GM23338 (cell line): ENCODE measurements at regions not wholly inside any gene's neighbourhood (a gene's known extent, or its start where the extent isn't known, plus 50 kb on each side); places are given as distances from the start of the nearest gene placed in this dataset.
A peak's percentile ranks its signal among the peaks of the same experiment; 100 is the strongest.

ENCODE experiments used
- ATAC-seq: fragments of 200-7000 bp; cut with Tn5 transposase; 3 replicates; pipeline ENCODE4 v1.9.1; 2020
- DNase-seq: peaks from one replicate; pipeline ENCODE4 v3.0.0-alpha.2; 2015; ENCODE audit warnings: low spot score
- H2AFZ ChIP-seq: fragments of 200-600 bp; sonication (generic); 2 replicates; pipeline ENCODE4 v1.8.0; 2016; ENCODE audit warnings: antibody characterized with exemption, mild to moderate bottlenecking, moderate library complexity
- H3F3A ChIP-seq: fragments of 200-600 bp; sonication (generic); replicated peaks from 2 replicates; pipeline ENCODE4 v1.8.0; 2017; ENCODE audit warnings: antibody characterized with exemption, mixed run types, low read depth
- H3K27ac ChIP-seq: fragments of 200-600 bp; sonication (generic); 2 replicates; pipeline ENCODE4 v1.6.1; 2016; ENCODE audit warnings: low read depth
- H3K27me3 ChIP-seq: fragments of 200-600 bp; sonication (generic); 2 replicates; pipeline ENCODE4 v1.8.0; 2016; ENCODE audit warnings: mild to moderate bottlenecking, mixed run types, moderate library complexity; ENCODE audit not compliant: insufficient read depth
- H3K36me3 ChIP-seq: fragments of 200-600 bp; sonication (generic); 2 replicates; pipeline ENCODE4 v1.8.0; 2016; ENCODE audit warnings: mild to moderate bottlenecking; ENCODE audit not compliant: insufficient read depth
- H3K4me1 ChIP-seq: fragments of 200-600 bp; sonication (generic); 2 replicates; pipeline ENCODE4 v1.8.0; 2016; ENCODE audit warnings: mild to moderate bottlenecking, moderate library complexity; ENCODE audit not compliant: insufficient read depth
- H3K4me2 ChIP-seq: fragments of 200-600 bp; sonication (generic); 2 replicates; pipeline ENCODE4 v1.7.1; 2017; ENCODE audit warnings: mixed run types
- H3K4me3 ChIP-seq: fragments of 200-600 bp; sonication (generic); 2 replicates; pipeline ENCODE4 v1.6.1; 2016; ENCODE audit warnings: mixed run types
- H3K79me2 ChIP-seq: fragments of 200-600 bp; sonication (generic); replicated peaks from 2 replicates; pipeline ENCODE4 v1.8.0; 2017; ENCODE audit warnings: mild to moderate bottlenecking; ENCODE audit not compliant: insufficient read depth
- H3K9me2 ChIP-seq: fragments of 200-600 bp; sonication (generic); 2 replicates; pipeline ENCODE4 v1.8.0; 2017; ENCODE audit not compliant: insufficient read depth
- H4K20me1 ChIP-seq: fragments of 200-600 bp; sonication (generic); replicated peaks from 2 replicates; pipeline ENCODE4 v1.8.0; 2017; ENCODE audit warnings: mild to moderate bottlenecking; ENCODE audit not compliant: insufficient read depth
- H3K27ac Mint-ChIP-seq: 2 replicates; pipeline ENCODE4 v1.8.0; 2020; ENCODE audit warnings: inconsistent platforms, mild to moderate bottlenecking, moderate library complexity, mixed read lengths
- H3K27me3 Mint-ChIP-seq: 3 replicates; pipeline ENCODE4 v1.8.0; 2022; ENCODE audit warnings: low read depth, mild to moderate bottlenecking, moderate library complexity, mixed read lengths, inconsistent platforms; ENCODE audit not compliant: insufficient read depth, poor library complexity
- H3K36me3 Mint-ChIP-seq: 3 replicates; pipeline ENCODE4 v1.8.0; 2021; ENCODE audit warnings: low read depth, mild to moderate bottlenecking, inconsistent platforms, moderate library complexity, mixed read lengths
- H3K4me1 Mint-ChIP-seq: 3 replicates; pipeline ENCODE4 v1.8.0; 2020; ENCODE audit warnings: mild to moderate bottlenecking, inconsistent platforms, mixed read lengths
- H3K4me3 Mint-ChIP-seq: 3 replicates; pipeline ENCODE4 v1.8.0; 2021; ENCODE audit warnings: moderate library complexity, mild to moderate bottlenecking, inconsistent platforms, mixed read lengths
- H3K9me3 Mint-ChIP-seq: 3 replicates; pipeline ENCODE4 v1.8.0; 2020; ENCODE audit warnings: moderate library complexity, mild to moderate bottlenecking, inconsistent platforms, mixed read lengths
- JUNB ChIP-seq: IDR thresholded peaks from one replicate; pipeline ENCODE4 v1.6.1; 2016; ENCODE audit warnings: antibody characterized with exemption; ENCODE audit not compliant: unreplicated experiment
- POLR2AphosphoS5 ChIP-seq: IDR thresholded peaks from 2 replicates; pipeline ENCODE4 v1.6.1; 2016; ENCODE audit warnings: antibody characterized with exemption, low read depth
- STAT1 ChIP-seq: IDR thresholded peaks from one replicate; pipeline ENCODE4 v1.6.1; 2016; ENCODE audit warnings: antibody characterized with exemption; ENCODE audit not compliant: unreplicated experiment
- ZNF114 ChIP-seq: fragments of 250-450 bp; sonication (Bioruptor Pico); IDR thresholded peaks from 2 replicates; pipeline ENCODE4 v1.5.0; 2020; ENCODE audit warnings: mild to moderate bottlenecking, moderate library complexity
- TF ChIP-seq, protein P1 (sequence below): IDR thresholded peaks from 2 replicates; pipeline ENCODE4 v1.6.1; 2016; ENCODE audit warnings: antibody characterized with exemption
- TF ChIP-seq, protein P2 (sequence below), 2 experiments: fragments of 200-600 bp in 1 of 2; sonication (generic) in 1 of 2; conservative IDR thresholded peaks; 2 replicates each; pipeline versions ENCODE4 v1.5.1 to v1.6.1; 2016 to 2017; ENCODE audit warnings: antibody characterized with exemption in 2 of 2, low read depth in 2 of 2, mild to moderate bottlenecking in 2 of 2, moderate library complexity in 1 of 2
- TF ChIP-seq, protein P3 (sequence below): fragments of 250-450 bp; sonication (Bioruptor Pico); IDR thresholded peaks from 2 replicates; pipeline ENCODE4 v1.5.0; 2020; ENCODE audit warnings: mild to moderate bottlenecking, moderate library complexity

- H3K4me3 Mint-ChIP-seq = no peak overlapping the region
- H3K27me3 Mint-ChIP-seq = no peaks in the 10 kb centered on the region
- H3K4me3 ChIP-seq = no peak overlapping the region
- H3K4me2 ChIP-seq = 0 out of 2 replicates have a peak overlapping the region, but pooled peaks have one; percentile 33
- peaks cover 45% of the 10 kb centered on the region for H3K4me1 ChIP-seq
- TF ChIP-seq POLR2AphosphoS5 (no peak), STAT1 (no peak), JUNB (no peak), ZNF114 (CRISPR knock-in tag) (no peak)
- TF ChIP-seq, protein P1, sequence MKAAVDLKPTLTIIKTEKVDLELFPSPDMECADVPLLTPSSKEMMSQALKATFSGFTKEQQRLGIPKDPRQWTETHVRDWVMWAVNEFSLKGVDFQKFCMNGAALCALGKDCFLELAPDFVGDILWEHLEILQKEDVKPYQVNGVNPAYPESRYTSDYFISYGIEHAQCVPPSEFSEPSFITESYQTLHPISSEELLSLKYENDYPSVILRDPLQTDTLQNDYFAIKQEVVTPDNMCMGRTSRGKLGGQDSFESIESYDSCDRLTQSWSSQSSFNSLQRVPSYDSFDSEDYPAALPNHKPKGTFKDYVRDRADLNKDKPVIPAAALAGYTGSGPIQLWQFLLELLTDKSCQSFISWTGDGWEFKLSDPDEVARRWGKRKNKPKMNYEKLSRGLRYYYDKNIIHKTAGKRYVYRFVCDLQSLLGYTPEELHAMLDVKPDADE = no peak
- TF ChIP-seq, protein P2, sequence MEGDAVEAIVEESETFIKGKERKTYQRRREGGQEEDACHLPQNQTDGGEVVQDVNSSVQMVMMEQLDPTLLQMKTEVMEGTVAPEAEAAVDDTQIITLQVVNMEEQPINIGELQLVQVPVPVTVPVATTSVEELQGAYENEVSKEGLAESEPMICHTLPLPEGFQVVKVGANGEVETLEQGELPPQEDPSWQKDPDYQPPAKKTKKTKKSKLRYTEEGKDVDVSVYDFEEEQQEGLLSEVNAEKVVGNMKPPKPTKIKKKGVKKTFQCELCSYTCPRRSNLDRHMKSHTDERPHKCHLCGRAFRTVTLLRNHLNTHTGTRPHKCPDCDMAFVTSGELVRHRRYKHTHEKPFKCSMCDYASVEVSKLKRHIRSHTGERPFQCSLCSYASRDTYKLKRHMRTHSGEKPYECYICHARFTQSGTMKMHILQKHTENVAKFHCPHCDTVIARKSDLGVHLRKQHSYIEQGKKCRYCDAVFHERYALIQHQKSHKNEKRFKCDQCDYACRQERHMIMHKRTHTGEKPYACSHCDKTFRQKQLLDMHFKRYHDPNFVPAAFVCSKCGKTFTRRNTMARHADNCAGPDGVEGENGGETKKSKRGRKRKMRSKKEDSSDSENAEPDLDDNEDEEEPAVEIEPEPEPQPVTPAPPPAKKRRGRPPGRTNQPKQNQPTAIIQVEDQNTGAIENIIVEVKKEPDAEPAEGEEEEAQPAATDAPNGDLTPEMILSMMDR (conservative IDR thresholded peaks at IDR 0.05; ENCODE audit: low read depth in 2 of 2) = no peak
- TF ChIP-seq, protein P3, sequence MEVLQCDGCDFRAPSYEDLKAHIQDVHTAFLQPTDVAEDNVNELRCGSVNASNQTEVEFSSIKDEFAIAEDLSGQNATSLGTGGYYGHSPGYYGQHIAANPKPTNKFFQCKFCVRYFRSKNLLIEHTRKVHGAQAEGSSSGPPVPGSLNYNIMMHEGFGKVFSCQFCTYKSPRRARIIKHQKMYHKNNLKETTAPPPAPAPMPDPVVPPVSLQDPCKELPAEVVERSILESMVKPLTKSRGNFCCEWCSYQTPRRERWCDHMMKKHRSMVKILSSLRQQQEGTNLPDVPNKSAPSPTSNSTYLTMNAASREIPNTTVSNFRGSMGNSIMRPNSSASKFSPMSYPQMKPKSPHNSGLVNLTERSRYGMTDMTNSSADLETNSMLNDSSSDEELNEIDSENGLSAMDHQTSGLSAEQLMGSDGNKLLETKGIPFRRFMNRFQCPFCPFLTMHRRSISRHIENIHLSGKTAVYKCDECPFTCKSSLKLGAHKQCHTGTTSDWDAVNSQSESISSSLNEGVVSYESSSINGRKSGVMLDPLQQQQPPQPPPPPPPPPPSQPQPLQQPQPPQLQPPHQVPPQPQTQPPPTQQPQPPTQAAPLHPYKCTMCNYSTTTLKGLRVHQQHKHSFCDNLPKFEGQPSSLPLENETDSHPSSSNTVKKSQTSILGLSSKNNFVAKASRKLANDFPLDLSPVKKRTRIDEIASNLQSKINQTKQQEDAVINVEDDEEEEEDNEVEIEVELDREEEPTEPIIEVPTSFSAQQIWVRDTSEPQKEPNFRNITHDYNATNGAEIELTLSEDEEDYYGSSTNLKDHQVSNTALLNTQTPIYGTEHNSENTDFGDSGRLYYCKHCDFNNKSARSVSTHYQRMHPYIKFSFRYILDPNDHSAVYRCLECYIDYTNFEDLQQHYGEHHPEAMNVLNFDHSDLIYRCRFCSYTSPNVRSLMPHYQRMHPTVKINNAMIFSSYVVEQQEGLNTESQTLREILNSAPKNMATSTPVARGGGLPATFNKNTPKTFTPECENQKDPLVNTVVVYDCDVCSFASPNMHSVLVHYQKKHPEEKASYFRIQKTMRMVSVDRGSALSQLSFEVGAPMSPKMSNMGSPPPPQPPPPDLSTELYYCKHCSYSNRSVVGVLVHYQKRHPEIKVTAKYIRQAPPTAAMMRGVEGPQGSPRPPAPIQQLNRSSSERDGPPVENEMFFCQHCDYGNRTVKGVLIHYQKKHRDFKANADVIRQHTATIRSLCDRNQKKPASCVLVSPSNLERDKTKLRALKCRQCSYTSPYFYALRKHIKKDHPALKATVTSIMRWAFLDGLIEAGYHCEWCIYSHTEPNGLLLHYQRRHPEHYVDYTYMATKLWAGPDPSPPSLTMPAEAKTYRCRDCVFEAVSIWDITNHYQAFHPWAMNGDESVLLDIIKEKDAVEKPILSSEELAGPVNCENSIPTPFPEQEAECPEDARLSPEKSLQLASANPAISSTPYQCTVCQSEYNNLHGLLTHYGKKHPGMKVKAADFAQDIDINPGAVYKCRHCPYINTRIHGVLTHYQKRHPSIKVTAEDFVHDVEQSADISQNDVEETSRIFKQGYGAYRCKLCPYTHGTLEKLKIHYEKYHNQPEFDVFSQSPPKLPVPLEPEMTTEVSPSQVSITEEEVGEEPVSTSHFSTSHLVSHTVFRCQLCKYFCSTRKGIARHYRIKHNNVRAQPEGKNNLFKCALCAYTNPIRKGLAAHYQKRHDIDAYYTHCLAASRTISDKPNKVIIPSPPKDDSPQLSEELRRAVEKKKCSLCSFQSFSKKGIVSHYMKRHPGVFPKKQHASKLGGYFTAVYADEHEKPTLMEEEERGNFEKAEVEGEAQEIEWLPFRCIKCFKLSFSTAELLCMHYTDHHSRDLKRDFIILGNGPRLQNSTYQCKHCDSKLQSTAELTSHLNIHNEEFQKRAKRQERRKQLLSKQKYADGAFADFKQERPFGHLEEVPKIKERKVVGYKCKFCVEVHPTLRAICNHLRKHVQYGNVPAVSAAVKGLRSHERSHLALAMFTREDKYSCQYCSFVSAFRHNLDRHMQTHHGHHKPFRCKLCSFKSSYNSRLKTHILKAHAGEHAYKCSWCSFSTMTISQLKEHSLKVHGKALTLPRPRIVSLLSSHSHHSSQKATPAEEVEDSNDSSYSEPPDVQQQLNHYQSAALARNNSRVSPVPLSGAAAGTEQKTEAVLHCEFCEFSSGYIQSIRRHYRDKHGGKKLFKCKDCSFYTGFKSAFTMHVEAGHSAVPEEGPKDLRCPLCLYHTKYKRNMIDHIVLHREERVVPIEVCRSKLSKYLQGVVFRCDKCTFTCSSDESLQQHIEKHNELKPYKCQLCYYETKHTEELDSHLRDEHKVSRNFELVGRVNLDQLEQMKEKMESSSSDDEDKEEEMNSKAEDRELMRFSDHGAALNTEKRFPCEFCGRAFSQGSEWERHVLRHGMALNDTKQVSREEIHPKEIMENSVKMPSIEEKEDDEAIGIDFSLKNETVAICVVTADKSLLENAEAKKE (CRISPR knock-in tag) = no peak
- H3F3A ChIP-seq = no peaks in the 10 kb centered on the region
- no peaks in the 10 kb centered on the region for H3K9me3 Mint-ChIP-seq
- H3K36me3 Mint-ChIP-seq = no peaks in the 10 kb centered on the region
- peaks cover 40% of the 10 kb centered on the region for H3K4me1 Mint-ChIP-seq
- H3K27ac ChIP-seq = no peak overlapping the region
- no peaks in the 10 kb centered on the region for H4K20me1 ChIP-seq
- H3K27me3 ChIP-seq = no peaks in the 10 kb centered on the region
- peak overlapping the region; percentile 23; the same call in 1 of the 2 replicates for H2AFZ ChIP-seq
- peak overlapping the region; percentile 53 for H3K27ac Mint-ChIP-seq
- H3K79me2 ChIP-seq = no peaks in the 10 kb centered on the region
- 0 out of 2 replicates have a peak, but pooled peaks cover 6% of the 10 kb centered on the region for H3K9me2 ChIP-seq
- no peaks in the 10 kb centered on the region for H3K36me3 ChIP-seq
- ATAC-seq = no peak
- DNase-seq = no peak
These were observed 138.5 kb downstream of the LINC00237 start for GRCh38 chr20:20967564-20968184.
